ENCODE measurements at regions not wholly inside any gene's neighbourhood (a gene's known extent, or its start where the extent isn't known, plus 50 kb on each side); places are given as distances from the start of the nearest gene placed in this dataset.
"Not testable (repeated sequence)": the region's sequence is repeated elsewhere in the genome, so short reads cannot be mapped to it uniquely, and the experiment has no call there.

- no peaks in the 10 kb centered on the region for H3K36me3 Mint-ChIP-seq
- no peak overlapping the region for H3K4me3 Mint-ChIP-seq
- H3K27me3 Mint-ChIP-seq: peaks cover 11 to 16% of the 10 kb centered on the region in 2 donors
- DNase-seq (ENCODE audit: low spot score): no peak
- no peaks in the 10 kb centered on the region for H3K4me1 Mint-ChIP-seq (ENCODE audit: low read depth in 2 of 2)
- no peak for ATAC-seq
- H3K9me3 Mint-ChIP-seq: no peaks in the 10 kb centered on the region
- H3K27ac Mint-ChIP-seq: no peak overlapping the region
These were observed 99.9 kb downstream of the PHETA1 start for GRCh38 chr12:111268738-111269572.

GRCh38 chr12:111267144-111267543 is 101.8 kb downstream of the PHETA1 start:
- no peak for DNase-seq (ENCODE audit: low spot score)
- ATAC-seq: no peak
- H3K4me1 Mint-ChIP-seq (ENCODE audit: low read depth in 2 of 2): no peaks in the 10 kb centered on the region
- no peak overlapping the region for H3K4me3 Mint-ChIP-seq
- H3K9me3 Mint-ChIP-seq: no peaks in the 10 kb centered on the region
- H3K27ac Mint-ChIP-seq: no peak overlapping the region
- H3K27me3 Mint-ChIP-seq: peaks cover 11 to 16% of the 10 kb centered on the region in 2 donors
- H3K36me3 Mint-ChIP-seq: no peaks in the 10 kb centered on the region

- peaks cover 0 to 5% of the 10 kb centered on the region in 2 donors for H3K27me3 Mint-ChIP-seq
- no peaks in the 10 kb centered on the region for H3K9me3 Mint-ChIP-seq
- DNase-seq (ENCODE audit: low spot score) (no peak), ATAC-seq (no peak)
- H3K27ac Mint-ChIP-seq: no peak overlapping the region
- H3K36me3 Mint-ChIP-seq: no peaks in the 10 kb centered on the region
- H3K4me3 Mint-ChIP-seq: no peak overlapping the region
- H3K4me1 Mint-ChIP-seq (ENCODE audit: low read depth in 2 of 2): peaks cover 0 to 3% of the 10 kb centered on the region in 2 donors
These were observed 106.8 kb downstream of the PHETA1 start for GRCh38 chr12:111261911-111262676.

DNA sequence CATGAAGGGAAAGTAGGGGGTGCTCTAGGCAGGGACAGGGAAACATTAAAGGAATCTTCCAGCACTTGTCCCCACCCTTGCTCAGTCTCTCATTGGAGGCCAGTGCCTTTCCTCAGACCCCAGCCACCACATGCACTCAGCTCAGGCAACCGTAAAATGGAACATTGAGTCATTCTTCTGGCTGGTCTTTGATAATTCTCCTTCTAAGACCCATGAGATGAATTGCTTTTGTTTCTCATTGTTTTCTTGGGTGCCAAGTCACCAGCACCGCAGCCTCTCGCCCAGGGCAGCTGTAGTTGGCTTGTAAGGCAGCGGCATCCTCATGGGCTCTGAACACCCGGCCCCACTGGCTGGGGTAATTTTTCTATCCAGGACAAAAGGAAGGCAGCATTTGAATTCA is 108.2 kb downstream of the PHETA1 start:
- no peak overlapping the region for H3K27ac Mint-ChIP-seq
- no peak overlapping the region for H3K4me3 Mint-ChIP-seq
- H3K9me3 Mint-ChIP-seq: no peaks in the 10 kb centered on the region
- no peaks in the 10 kb centered on the region for H3K36me3 Mint-ChIP-seq
- DNase-seq (ENCODE audit: low spot score) (no peak), ATAC-seq (no peak)
- H3K4me1 Mint-ChIP-seq (ENCODE audit: low read depth in 2 of 2): peaks cover 0 to 3% of the 10 kb centered on the region in 2 donors
- peaks cover 0 to 8% of the 10 kb centered on the region in 2 donors for H3K27me3 Mint-ChIP-seq

DNA sequence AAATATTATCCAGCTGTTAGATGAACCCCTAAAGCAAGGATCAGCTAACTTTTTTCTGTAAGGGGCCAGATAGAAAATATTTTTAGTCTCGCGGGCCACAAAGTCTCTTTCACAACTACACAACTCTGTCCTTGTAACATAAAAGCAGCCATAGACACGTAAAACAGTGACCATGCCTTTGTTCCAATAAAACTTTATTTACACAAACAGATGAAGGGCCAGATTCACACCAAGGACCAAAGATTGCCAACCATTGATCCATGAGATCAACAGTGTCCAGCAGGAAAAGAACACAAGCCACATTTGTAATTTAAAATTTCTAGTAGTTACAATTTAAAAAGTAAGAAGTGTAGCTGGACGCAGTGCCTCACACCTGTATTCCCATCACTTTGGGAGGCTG is 109.7 kb downstream of the PHETA1 start:
- H3K36me3 Mint-ChIP-seq: no peaks in the 10 kb centered on the region
- peaks cover 0 to 3% of the 10 kb centered on the region in 2 donors for H3K4me1 Mint-ChIP-seq (ENCODE audit: low read depth in 2 of 2)
- peaks cover 0 to 6% of the 10 kb centered on the region in 2 donors for H3K27me3 Mint-ChIP-seq
- ATAC-seq (no peak), DNase-seq (ENCODE audit: low spot score) (no peak)
- H3K4me3 Mint-ChIP-seq: no peak overlapping the region
- H3K9me3 Mint-ChIP-seq: no peaks in the 10 kb centered on the region
- no peak overlapping the region for H3K27ac Mint-ChIP-seq

DNA sequence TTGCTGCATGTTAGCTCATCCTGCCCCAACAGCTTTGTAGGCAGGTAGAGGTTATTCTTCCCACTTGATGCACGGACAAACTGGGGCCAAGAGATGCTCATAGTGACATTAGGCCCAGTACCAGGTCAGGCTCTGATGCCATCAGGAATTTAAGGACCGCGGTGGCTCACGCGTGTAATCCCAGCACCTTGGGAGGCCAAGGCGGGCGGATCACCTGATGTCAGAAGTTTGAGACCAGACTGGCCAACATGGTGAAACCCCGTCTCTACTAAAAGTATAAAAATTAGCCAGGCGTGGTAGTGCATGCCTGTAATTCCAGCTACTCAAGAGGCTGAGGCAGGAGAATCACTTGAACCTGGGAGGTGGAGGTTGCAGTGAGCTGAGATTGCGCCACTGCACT is 110.8 kb downstream of the PHETA1 start:
- not testable (repeated sequence) for ATAC-seq; H3K27ac Mint-ChIP-seq; H3K36me3 Mint-ChIP-seq; H3K4me3 Mint-ChIP-seq; H3K9me3 Mint-ChIP-seq; DNase-seq (ENCODE audit: low spot score); H3K4me1 Mint-ChIP-seq (ENCODE audit: low read depth in 2 of 2)
- H3K27me3 Mint-ChIP-seq: peaks cover 6 to 10% of the 10 kb centered on the region in 2 donors

- Mint-ChIP-seq H3K9me3 (no peaks in the 10 kb centered on the region), H3K4me3 (no peak overlapping the region), H3K27me3 (peaks cover 8 to 12% of the 10 kb centered on the region in 2 donors), H3K27ac (no peak overlapping the region), H3K4me1 (ENCODE audit: low read depth in 2 of 2) (peaks cover 0 to 3% of the 10 kb centered on the region in 2 donors), H3K36me3 (no peaks in the 10 kb centered on the region)
- ATAC-seq (no peak), DNase-seq (ENCODE audit: low spot score) (no peak)
These were observed 111.4 kb downstream of the PHETA1 start for GRCh38 chr12:111257435-111257902.

GRCh38 chr12:111256629-111257434 is 112.1 kb downstream of the PHETA1 start:
- Mint-ChIP-seq H3K4me1 (ENCODE audit: low read depth in 2 of 2) (peaks cover 0 to 3% of the 10 kb centered on the region in 2 donors), H3K27ac (no peak overlapping the region), H3K9me3 (no peaks in the 10 kb centered on the region), H3K4me3 (no peak overlapping the region), H3K36me3 (no peaks in the 10 kb centered on the region), H3K27me3 (peaks cover 8 to 10% of the 10 kb centered on the region in 2 donors)
- DNase-seq (ENCODE audit: low spot score) (no peak), ATAC-seq (no peak)

GRCh38 chr12:111255261-111255660 is 113.6 kb downstream of the PHETA1 start:
- DNase-seq (ENCODE audit: low spot score) (peak; percentile 48), ATAC-seq (no peak)
- Mint-ChIP-seq H3K27me3 (peaks cover 8 to 10% of the 10 kb centered on the region in 2 donors), H3K36me3 (no peaks in the 10 kb centered on the region), H3K4me3 (no peak overlapping the region), H3K27ac (no peak overlapping the region), H3K4me1 (ENCODE audit: low read depth in 2 of 2) (peaks cover 0 to 3% of the 10 kb centered on the region in 2 donors), H3K9me3 (no peaks in the 10 kb centered on the region)

DNA sequence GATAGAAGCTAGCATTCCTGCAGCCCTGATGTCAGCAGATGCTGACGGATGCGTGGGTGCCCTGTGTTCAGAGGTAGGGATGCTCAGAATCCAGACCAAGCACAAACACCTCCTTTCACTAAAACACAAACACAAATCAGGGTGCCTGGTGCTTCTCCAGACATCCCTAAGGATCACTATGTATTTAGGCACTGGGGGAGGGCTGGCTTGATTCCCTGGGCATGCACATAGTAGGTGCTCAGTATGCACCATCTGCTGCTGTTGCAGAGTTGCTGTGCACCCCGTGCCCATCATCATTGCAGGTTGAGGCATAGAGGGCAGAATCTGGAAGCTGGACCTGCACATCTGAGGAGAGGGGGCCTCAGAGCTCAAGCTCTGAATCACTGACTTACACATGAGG is 114.8 kb downstream of the PHETA1 start:
- Mint-ChIP-seq H3K9me3 (no peaks in the 10 kb centered on the region), H3K4me1 (ENCODE audit: low read depth in 2 of 2) (peaks cover 0 to 3% of the 10 kb centered on the region in 2 donors), H3K36me3 (no peaks in the 10 kb centered on the region), H3K27ac (no peak overlapping the region), H3K27me3 (peaks cover 8 to 10% of the 10 kb centered on the region in 2 donors), H3K4me3 (no peak overlapping the region)
- DNase-seq (ENCODE audit: low spot score): no peak
- ATAC-seq: no peak

DNA sequence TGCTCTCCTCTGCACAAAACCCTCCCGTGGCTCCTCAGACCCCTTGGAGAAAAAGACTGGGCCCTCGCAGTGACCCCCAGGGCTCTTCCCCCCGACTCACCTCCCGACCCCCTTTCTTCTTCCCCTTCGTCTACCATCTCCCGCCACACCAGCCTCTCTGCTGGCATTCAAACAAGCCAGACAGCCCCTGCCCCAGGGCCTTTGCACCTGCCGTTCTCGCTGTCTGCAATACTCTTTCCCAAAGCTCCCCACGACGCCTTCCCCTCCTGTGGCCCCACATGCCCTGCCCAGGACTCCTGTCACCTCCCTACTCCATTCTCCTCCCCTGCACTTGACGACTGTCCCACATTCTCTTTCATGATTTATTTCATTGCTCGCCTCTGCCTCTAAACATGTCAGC is 115.7 kb downstream of the PHETA1 start:
- Mint-ChIP-seq H3K36me3 (no peaks in the 10 kb centered on the region), H3K27ac (no peak overlapping the region), H3K27me3 (peaks cover 8 to 10% of the 10 kb centered on the region in 2 donors), H3K9me3 (no peaks in the 10 kb centered on the region), H3K4me1 (ENCODE audit: low read depth in 2 of 2) (peaks cover 0 to 3% of the 10 kb centered on the region in 2 donors), H3K4me3 (no peak overlapping the region)
- DNase-seq (ENCODE audit: low spot score) (no peak), ATAC-seq (no peak)

GRCh38 chr12:111251787-111252186 is 117.1 kb downstream of the PHETA1 start:
- Mint-ChIP-seq H3K36me3 (no peaks in the 10 kb centered on the region), H3K4me3 (no peak overlapping the region), H3K4me1 (ENCODE audit: low read depth in 2 of 2) (no peaks in the 10 kb centered on the region)

DNA sequence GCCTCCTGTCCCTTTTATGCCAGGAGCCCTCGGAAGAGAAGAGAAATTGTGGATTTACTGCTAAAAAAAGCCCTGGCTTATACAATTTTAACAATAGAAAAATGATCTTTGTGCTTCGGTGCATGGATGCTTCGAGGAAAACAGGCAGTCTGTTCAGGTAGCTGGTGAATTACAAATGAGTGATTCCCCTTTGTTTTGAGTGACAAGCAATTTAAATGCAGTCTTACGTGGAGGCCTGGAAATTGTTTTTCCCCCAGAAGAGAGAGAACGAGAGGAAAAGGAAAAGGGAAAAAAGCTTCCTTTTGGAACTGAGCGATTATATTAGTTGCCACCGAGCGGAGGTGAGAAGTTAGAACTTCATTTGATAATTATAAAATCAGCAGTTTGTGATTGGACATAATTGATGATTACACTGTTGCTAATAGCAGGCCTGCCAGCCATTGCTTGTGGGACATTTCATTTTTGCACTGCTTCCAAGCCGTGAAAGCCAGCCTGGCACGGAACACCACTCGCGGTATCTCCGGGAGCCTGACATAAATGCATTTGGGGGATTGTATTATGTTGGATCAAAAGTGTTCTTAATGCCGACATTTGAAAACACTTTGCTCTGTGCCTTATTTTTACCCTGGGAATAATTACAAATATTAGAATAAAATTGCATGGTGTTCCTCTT is 117.7 kb downstream of the PHETA1 start:
- no peaks in the 10 kb centered on the region for H3K9me3 Mint-ChIP-seq
- no peaks in the 10 kb centered on the region for H3K4me1 Mint-ChIP-seq (ENCODE audit: low read depth in 2 of 2)
- H3K27me3 Mint-ChIP-seq: peaks cover 8% of the 10 kb centered on the region in 2 donors
- no peak overlapping the region for H3K27ac Mint-ChIP-seq
- H3K4me3 Mint-ChIP-seq: no peak overlapping the region
- DNase-seq (ENCODE audit: low spot score) (no peak), ATAC-seq (no peak)
- no peaks in the 10 kb centered on the region for H3K36me3 Mint-ChIP-seq

More at GRCh38 chr12:111251787-111252186, 117.1 kb downstream of the PHETA1 start:
- Mint-ChIP-seq H3K27me3 (peaks cover 8 to 10% of the 10 kb centered on the region in 2 donors), H3K27ac (no peak overlapping the region), H3K9me3 (no peaks in the 10 kb centered on the region)
- ATAC-seq: no peak
- no peak for DNase-seq (ENCODE audit: low spot score)
